NCI-H2196 treated with DMSO at 0.1 percent for 48 hours (cell line): ENCODE measurements at regions not wholly inside any gene's neighbourhood (a gene's known extent, or its start where the extent isn't known, plus 50 kb on each side); places are given as distances from the start of the nearest gene placed in this dataset.

Experiments
- DNase-seq: peaks from one replicate; lab custom pipeline; 2025; ENCODE audit not compliant: unreplicated experiment; lab: John Stamatoyannopoulos, UW

- no peak for DNase-seq
Observed at GRCh38 chr2:2639251-2640139, 308.4 kb upstream of the MYT1L start.

DNA sequence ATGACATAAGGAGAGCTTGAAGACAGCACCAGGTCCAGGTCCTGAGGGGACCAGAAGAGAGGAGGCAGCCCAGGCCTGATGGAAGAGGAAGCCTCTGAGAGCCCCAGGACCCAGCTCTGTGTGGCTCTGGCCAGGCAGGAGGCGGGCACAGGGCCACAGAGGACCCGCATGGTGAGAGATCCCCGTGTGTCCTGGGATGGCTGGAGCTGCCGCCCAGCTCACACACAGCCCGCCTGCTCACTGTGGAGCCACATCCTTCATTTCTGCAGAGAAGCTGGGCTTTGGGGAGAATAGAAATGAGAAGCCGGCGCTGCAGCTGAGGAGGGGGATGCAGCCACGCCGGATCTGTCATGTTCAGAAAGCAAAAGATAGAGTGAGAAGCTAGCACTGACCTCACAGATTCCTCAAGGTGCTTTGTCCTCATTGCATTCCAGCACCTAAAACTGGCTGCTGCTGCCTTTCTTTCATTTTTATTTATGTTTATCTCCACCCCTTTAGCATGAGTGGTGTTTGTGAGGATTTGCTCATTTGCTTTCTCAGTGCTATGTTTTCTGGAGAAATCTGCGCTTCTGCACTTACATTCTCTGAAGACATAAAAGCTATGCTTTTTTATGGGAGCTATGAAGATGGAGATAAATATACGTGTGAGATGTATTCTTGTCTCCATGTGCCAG, 307.6 kb upstream of the MYT1L start:
- no peak for DNase-seq

DNA sequence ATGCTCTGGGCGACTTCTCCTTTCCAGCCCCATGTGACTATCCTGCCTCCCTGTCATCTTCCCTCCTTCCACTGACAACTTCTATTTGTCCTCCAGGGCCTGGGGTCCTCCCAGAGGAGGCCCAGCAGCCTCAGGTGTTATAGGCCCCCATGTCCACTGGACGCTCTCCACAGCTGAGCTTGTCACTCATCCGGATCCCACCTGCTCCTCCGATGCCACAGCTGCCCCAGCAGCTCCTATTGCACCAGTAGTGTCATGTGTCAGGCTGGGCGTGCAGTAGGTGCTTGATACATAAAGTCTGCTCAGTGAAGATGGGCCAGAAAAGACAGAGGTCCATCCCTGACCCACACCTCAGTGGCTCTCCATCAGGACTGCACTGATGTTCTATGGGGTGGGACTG, 305.7 kb upstream of the MYT1L start:
- DNase-seq, result no peak

DNA sequence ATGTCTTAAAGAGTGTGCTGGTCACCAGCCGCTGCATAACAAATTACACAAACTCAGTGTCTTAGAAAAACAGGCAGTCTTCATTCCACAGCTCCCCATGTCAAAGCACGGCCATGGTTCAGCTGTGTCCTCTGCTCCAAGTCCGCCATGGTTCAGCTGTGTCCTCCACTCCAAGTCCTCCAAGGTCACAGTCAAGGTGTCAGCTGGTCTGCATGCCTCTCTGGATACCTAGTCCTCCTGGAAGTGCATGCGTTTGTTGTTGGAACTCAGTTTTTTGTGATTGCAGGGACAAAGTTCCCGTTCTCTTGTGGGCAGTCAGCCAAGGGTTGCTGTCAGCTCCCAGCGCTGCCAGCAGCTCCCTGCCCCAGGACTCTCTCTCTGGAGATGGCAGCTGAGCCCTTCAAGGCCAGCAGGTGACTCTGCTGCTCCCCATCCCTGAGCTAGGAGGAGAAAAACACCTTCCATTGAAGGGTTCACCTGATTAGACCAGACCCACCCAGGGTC, 304.0 kb upstream of the MYT1L start:
- no peak for DNase-seq

DNA sequence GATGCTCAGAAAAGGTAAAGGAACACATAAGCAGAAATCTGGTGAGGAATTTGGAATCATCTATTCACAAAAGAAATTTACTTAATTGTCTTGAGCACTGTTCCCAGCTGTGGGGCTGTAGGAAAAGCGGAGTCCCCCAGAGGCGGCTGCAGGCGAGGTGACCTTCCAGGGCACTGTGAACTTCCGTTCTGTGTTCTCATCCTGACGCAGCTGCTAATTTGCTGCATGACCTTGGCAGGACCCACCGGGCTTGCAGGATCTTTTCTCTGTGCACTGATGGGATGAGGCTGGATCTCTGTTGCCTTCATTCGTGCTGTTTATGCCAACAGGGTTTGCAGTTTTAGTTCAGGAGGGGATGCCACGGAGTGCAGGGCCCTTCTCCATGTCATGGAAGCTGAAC, 301.9 kb upstream of the MYT1L start:
- no peak for DNase-seq

DNA sequence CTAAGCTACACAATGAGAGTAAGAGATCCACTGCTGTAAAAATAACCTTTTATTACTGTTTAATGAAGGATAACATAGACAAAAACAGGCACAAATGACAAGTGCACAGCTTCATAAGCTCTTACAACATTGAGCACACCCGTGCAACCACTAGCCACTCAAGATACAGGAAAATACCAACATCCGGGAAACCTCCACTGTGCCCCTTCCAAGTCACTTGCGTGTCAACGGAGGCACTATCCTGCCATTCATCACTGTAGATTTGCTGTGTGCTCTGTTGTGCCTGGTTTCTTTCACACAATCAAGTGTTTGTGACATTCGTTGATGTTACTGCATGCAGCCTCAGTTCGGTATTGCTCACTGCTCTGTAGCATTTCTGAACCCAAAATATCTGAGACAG, 292.9 kb upstream of the MYT1L start:
- no peak for DNase-seq

DNA sequence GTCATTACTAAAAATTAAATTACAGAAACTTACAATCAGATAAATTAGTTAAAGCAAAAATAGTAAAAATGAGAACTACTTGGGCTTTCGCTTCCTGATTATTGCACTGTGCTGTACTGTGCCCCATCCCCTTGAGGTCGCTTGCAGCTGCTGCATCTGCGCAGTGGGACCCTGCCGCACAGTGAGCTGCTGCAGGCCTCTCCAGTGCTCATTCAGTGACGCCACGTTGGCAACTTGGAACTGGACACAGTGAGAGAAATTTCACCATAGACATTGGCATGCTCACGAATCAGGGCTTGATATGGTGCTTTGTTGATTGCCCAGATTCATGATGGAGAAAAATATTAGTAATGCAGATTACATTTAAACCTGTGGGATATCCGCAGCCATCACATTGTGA, 290.8 kb upstream of the MYT1L start:
- DNase-seq, result no peak

- no peak for DNase-seq
Observed at GRCh38 chr2:2620604-2621003, 289.5 kb upstream of the MYT1L start.

DNA sequence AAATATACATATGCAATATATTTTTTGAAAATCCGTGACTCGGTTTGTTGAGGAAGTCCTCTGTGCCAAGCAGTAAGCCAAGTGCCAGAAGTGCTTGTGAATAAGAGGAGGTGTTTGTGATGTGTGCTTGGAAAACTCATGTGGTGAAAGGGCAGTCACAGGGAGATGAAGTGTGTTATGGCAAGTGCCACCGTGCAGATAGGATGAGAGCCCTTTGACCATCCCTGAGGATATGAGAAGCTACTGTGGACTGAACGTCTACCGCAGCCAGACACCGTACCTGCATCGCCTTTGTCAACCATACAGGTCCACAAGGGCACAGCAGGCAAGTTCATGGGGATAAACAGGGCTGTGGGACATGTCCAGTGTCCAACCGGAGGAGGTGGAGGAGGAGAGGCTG, 288.9 kb upstream of the MYT1L start:
- no peak for DNase-seq

DNA sequence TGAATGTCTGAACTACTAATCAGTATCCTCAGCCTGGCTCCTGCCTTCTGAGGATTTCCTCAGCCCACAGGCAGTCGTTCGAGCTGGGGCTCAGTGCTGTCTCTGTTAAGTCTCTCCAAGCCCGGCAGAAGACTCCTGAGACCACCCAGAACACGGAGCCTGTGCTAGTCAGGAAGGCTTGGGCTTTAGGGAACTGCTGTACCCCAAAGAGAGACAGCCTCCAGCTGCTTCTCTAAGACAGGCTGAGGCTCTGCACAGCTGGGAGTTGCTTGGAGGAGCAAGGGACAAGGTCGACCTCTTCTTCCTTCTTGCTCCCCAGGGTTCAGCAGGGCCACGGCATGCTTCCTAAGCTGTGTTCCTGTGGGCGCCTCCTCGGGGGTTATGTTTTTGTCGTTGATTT, 283.4 kb upstream of the MYT1L start:
- no peak for DNase-seq

- peak; percentile 96 for DNase-seq
Observed at GRCh38 chr2:2613279-2614199, 282.5 kb upstream of the MYT1L start.

DNA sequence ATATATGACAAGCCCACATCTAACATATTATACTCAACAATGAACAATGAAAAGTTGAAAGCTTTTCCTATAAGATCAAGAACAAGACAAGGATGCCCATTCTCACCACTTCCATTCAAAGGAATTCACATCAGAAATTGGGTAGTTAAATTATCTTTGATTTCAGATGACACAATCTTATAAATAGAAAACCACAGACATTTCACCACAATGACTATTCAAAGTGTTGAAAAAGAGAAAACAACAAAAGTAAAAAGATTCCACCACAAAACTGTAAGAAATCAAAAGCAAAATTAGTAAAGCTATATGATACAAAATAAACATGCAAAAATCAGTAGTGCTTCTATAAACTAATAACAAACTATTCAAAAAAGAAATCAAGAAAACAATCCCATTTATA, 279.7 kb upstream of the MYT1L start:
- no peak for DNase-seq

DNA sequence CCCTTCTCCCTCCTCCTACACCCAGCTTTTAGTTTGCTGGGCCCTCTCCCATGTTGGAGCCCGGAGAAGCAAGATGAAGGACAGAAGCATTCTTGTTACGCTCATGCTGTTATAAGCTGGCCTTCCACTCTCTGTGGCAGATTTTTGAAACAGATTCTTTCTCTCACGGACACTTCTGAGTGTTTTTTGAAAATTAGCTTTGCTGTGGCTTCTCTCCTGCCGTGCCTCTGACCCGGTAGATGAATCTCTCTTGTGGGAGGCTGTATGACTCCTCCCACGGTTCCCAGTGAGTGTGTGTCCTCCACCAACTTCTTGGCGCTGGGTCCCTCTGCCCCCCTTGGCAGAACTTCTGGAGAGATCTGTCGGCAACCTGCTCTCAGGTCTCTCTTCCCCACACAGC, 269.3 kb upstream of the MYT1L start:
- no peak for DNase-seq

- DNase-seq, result no peak
Observed at GRCh38 chr2:2599441-2599840, 268.4 kb upstream of the MYT1L start.

DNA sequence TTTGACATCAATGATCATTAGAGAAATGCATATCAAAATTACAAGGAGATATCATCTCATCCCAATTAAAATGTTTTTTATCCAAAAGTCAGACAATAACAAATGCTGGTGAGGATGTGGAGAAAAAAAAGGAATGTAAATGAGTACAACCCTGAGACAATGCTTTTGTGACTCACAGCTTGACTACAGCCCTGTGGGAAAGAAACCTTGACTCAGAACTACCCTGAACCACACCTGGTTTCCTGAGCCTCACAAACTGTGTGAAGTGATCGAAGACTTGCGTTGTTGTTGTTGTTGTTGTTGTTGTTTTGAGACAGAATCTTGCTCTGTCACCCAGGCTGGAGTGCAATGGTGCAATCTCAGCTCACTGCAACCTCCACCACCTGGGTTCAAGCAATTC, 266.6 kb upstream of the MYT1L start:
- DNase-seq, result no peak

- DNase-seq, result no peak
Observed at GRCh38 chr2:2591542-2591940, 260.5 kb upstream of the MYT1L start.

DNA sequence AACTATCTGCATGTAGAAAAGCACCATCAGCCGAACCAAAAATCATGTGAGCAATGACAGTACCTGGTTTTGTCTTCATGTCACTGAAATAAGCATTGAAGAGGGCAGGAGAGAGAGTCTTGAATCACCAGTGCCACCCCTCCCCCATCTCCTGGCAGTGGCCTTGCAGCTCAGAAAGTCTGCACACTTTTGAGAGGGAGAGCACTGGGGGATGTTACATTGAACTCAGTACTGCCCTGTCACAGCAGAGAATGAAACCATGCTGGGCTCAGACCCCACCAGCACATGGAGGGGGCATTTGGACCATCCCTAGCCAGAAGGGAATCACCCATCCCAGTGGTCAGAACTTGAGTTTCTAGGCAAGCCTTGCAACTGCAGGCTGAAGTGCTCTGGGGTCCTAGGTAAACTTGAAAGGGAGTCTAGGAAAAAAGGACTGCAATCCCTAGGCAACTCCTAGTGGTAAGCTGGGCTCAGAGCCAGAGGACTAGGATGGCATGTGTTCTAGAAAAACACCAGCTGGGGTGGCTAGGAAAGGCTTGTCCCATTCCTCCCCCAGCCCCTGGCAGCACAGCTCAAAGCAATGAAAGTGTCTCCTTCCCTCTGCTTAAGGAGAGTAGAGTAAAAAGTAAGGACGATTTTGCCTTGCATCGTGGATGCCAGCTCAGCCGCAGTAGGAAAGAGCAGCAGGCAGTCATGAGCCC, 259.9 kb upstream of the MYT1L start:
- DNase-seq, result no peak

DNA sequence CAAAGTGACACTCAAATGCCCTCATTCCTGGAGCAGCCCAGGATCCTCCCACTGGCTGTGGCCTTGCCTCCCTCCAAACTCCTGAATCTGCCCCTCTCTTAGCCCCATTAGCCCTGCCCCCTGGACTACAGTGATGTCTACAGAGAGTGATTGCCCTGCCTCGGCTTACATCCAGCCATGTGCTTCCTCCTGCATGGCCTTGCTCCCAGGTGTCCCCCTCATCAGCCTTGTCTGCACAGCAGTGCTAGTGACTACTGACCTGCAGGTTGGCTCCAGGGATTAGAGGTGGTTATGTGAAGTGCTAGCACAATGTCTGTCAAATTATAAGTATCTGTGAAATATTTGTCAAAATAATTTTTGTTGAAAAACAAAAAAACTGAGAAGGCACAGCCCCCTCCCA, 259.1 kb upstream of the MYT1L start:
- DNase-seq, result no peak

GRCh38 chr2:2588777-2589176, 257.7 kb upstream of the MYT1L start:
- DNase-seq, result no peak

GRCh38 chr2:2587354-2587753, 256.3 kb upstream of the MYT1L start:
- no peak for DNase-seq

DNA sequence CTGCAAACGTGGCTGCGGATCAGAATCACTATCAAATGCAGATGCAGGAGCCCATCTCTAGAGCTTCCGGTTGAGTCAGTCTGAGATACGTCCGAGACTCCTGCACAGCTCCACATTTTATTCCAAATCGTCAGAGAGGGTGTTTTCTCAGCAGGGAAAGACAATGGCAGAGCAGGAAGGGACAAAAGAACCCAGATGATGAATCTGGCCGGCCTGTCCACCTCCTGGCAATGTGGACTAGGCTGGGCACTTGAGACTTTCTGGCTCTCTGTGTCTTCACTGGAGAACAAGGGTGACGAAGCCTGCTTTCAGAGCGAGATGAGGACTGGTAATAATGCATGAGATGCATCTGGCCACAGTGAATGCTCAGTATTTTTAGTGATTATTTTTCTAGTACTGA, 255.9 kb upstream of the MYT1L start:
- DNase-seq, result no peak
